Stimulated activated CD4-positive, alpha-beta T cell treated with anti-CD3 and anti-CD28 coated beads, Interleukin-1b, Interleukin-23, amount 100 ng/mL, for 48 hours (primary cell): ENCODE measurements at regions not wholly inside any gene's neighbourhood (a gene's known extent, or its start where the extent isn't known, plus 50 kb on each side); places are given as distances from the start of the nearest gene placed in this dataset.
"Not testable (repeated sequence)": the region's sequence is repeated elsewhere in the genome, so short reads cannot be mapped to it uniquely, and the experiment has no call there.

ENCODE experiments used
- DNase-seq: peaks from one replicate; pipeline ENCODE4 v3.0.0-alpha.2; 2020

- not testable (repeated sequence) for DNase-seq
These were observed 58.3 kb downstream of the ART5 start for GRCh38 chr11:3583476-3583875.

DNA sequence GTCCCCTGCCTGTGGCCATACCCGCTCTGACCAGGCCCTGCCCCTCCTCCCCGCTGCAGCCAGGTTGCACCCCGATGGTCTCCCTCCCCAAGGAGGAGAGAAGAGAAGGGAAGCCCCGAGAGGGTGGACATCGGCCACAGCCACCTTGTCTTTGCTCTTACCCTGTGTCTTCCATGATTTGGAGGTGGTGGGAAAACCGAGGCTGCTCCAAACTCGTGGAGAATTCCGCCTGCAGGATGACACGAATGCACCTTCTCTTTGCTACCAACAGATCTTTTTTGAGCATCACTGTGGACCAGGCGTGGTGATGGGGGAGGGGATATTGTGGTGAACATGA, 60.4 kb downstream of the ART5 start:
- not testable (repeated sequence) for DNase-seq

GRCh38 chr11:3580487-3581388, 61.1 kb downstream of the ART5 start:
- peak; percentile 58 for DNase-seq

- not testable (repeated sequence) for DNase-seq
These were observed 62.0 kb downstream of the ART5 start for GRCh38 chr11:3579600-3580459.

DNA sequence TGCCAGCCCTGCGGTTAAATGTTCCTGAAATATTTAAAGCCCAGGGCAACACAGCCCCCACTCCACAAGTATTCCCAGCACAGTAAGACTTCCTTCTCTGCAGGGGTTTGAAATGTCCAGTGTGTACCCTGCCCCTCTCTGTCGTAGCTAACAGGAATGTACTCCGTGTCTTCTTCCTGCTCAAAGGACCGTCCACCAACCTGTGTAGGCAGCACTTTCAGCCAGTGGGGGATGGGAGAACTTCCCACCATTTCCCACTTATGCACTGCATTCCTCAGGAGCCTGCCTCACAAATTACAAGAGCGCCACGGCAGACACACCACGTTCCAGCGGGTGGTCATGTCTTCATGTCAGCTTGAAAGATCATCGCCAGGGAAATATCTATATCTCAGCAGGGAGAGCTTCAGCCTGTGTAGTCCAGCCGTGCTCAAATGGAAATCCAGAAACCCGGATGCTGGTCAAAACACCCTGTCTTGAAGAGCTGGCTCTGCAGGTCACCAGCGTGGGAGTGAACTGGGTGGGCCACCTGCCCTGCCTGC, 65.7 kb downstream of the ART5 start:
- not testable (repeated sequence) for DNase-seq

DNA sequence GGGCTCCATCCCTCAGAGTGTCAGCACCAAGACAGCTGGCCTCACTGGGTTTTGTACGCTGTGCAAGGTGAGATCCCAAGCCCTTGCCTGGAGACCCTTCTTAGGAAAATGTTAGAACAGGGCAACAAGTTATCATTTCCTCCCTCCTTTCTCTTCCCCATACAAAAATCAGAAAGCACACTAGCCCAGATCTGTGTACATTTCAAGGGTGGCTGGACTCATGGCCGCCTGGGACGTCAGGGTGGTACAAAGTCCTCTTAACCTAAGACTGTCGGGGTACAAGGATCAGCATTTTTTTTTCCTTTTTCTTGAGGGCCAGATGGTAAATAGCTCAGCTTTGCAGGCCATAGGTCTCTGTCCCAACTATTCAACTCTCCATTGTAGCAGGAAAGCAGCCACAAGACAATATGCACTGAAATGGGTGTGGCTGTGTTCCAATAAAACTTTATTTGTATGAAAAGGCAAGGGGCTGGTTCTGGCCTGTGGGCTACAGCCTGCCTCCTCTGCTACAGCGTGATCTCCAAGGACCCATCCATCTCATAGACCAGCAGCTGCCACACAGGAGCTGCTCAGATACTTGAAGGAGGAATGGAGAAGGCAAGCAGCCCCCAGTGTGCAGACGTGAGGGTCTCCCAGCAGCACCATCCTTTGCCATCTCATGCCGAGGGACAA, 68.7 kb downstream of the ART5 start:
- DNase-seq, result not testable (repeated sequence)

- not testable (repeated sequence) for DNase-seq
These were observed 70.0 kb downstream of the ART5 start for GRCh38 chr11:3571752-3572151.

- DNase-seq, result not testable (repeated sequence)
These were observed 76.0 kb downstream of the ART5 start for GRCh38 chr11:3565838-3566237.

DNA sequence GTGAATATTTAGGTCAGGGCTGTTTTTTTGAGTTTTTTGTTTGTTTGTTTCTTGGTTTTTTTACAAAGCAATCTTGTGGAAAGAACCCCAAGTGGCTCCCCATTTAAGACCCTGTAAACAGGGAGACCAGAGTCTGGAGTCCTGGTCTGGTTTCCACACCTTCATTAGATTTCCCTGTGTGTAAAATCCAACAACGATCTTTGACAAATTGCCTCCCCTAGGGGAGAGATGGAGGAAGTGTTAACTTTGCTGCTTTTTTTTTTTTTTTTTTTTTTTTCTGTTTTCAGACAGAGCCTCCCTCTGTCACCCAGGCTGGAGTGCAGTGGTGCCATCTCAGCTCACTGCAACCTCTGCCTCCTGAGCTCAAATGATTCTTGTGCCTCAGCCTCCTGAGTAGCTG, 77.4 kb downstream of the ART5 start:
- not testable (repeated sequence) for DNase-seq

DNA sequence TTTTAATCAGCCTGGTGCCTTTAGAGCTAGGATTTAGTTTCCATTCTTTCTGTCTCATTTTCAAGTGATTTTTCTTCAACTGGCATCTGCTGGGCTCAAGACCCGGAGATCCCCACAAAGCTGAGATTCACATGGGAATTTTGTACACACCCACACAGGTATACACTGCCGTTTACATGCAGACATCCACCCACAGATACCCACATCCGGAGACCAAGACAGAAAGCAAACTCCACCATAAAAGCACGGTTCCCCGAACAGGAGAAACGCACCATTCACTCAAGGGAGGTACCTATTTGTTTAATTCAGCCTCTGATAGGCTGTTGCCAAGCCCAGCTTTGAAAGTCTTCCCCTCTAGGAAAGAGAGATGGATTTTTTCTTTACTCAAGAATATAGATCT, 87.2 kb downstream of the ART5 start:
- peak; percentile 21 for DNase-seq

- DNase-seq, result not testable (repeated sequence)
These were observed 96.8 kb downstream of the ART5 start for GRCh38 chr11:3544990-3545389.

- not testable (repeated sequence) for DNase-seq
These were observed 103.6 kb downstream of the ART5 start for GRCh38 chr11:3538220-3538619.

DNA sequence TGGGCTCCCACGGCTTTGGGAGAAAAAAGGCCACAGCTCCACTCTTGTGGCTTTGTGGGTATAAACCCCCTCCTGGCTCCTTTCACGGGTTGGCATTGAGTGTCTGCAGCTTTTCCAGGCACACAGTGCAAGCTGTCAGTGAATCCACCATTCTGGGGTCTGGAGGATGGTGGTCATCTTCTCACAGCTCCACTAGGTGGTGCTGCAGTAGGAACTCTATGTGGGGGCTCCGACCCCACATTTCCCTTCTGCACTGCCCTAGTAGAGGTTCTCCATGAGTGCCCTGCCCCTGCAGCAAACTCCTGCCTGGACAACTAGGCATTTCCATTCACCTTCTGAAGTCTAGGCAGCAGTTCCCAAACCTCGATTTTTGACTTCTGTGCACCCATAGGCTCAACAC, 104.5 kb downstream of the ART5 start:
- DNase-seq, result not testable (repeated sequence)

GRCh38 chr11:3532958-3533357, 108.8 kb downstream of the ART5 start:
- not testable (repeated sequence) for DNase-seq

DNA sequence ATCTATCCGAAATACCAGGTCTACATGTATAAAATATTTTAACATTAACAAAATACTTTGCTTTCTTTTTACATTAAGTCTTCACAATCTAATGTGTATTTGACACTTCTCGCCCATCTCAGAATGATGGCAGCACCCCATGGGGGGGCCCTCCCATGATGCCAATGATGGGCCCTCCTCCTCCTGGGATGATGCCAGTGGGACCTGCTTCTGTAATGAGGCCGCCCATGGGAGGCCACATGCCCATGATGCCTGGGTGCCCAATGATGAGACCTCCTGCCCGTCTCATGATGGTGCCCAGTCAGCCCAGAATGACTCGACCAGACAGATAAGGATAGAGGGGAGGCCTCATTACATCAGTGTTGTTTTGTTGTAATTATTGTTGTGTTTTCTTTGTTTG, 110.5 kb downstream of the ART5 start:
- DNase-seq, result not testable (repeated sequence)

- not testable (repeated sequence) for DNase-seq
These were observed 118.2 kb downstream of the ART5 start for GRCh38 chr11:3523567-3523966.

GRCh38 chr11:3520905-3521304, 120.9 kb downstream of the ART5 start:
- DNase-seq, result not testable (repeated sequence)

GRCh38 chr11:3519841-3520240, 122.0 kb downstream of the ART5 start:
- not testable (repeated sequence) for DNase-seq

GRCh38 chr11:3516934-3517567, 124.7 kb downstream of the ART5 start:
- DNase-seq, result not testable (repeated sequence)

GRCh38 chr11:3516345-3516933, 125.4 kb downstream of the ART5 start:
- not testable (repeated sequence) for DNase-seq

- DNase-seq, result not testable (repeated sequence)
These were observed 127.0 kb downstream of the ART5 start for GRCh38 chr11:3514635-3515424.
